PFSK-1 (cell line): ENCODE measurements at regions not wholly inside any gene's neighbourhood (a gene's known extent, or its start where the extent isn't known, plus 50 kb on each side); places are given as distances from the start of the nearest gene placed in this dataset.
A peak's percentile ranks its signal among the peaks of the same experiment; 100 is the strongest.

Experiments
- FOXP2 ChIP-seq: optimal IDR thresholded peaks from 2 replicates; pipeline ENCODE3; 2011; ENCODE audit warnings: borderline replicate concordance, control low read depth, inconsistent platforms; ENCODE audit not compliant: insufficient read depth; ENCODE audit errors: extremely low read length, extremely low read depth
- POLR2AphosphoS5 ChIP-seq: IDR thresholded peaks from 2 replicates; pipeline ENCODE4 v1.6.1; 2012; ENCODE audit warnings: low read depth, mild to moderate bottlenecking, control low read depth, low read length, moderate library complexity
- REST ChIP-seq, 2 experiments: IDR thresholded peaks; 2 replicates each; pipeline versions ENCODE4 v1.6.1 to v1.8.0; 2011 to 2012; ENCODE audit warnings: low read depth in 2 of 2, low read length in 2 of 2, control low read depth in 1 of 2, inconsistent platforms in 1 of 2, mild to moderate bottlenecking in 1 of 2, moderate library complexity in 1 of 2; ENCODE audit not compliant: insufficient read depth in 1 of 2
- SIN3A ChIP-seq: IDR thresholded peaks from 2 replicates; pipeline ENCODE4 v1.6.1; 2012; ENCODE audit warnings: mild to moderate bottlenecking, low read length, moderate library complexity, borderline replicate concordance; ENCODE audit not compliant: insufficient read depth
- TAF1 ChIP-seq: IDR thresholded peaks from 2 replicates; pipeline ENCODE4 v1.6.1; 2012; ENCODE audit warnings: low read length, control low read depth, borderline replicate concordance; ENCODE audit not compliant: insufficient read depth

- TF ChIP-seq POLR2AphosphoS5 (no peak), SIN3A (no peak), TAF1 (no peak), REST (IDR thresholded peaks at IDR 0.05; ENCODE audit: insufficient read depth in 1 of 2, low read depth in 2 of 2, low read length in 2 of 2) (no peak), FOXP2 (no peak)
Observed at GRCh38 chr10:118827466-118828155, 72.8 kb upstream of the CACUL1 start.

GRCh38 chr10:118832241-118832651 lies 77.5 kb upstream of the CACUL1 start:
- TF ChIP-seq POLR2AphosphoS5, result no peak
- peak; percentile 68 for TF ChIP-seq FOXP2
- TF ChIP-seq SIN3A, result peak; percentile 79; the same call in 1 of the 2 replicates

GRCh38 chr10:118835682-118836326 lies 81.0 kb upstream of the CACUL1 start:
- TF ChIP-seq FOXP2 (no peak), REST (IDR thresholded peaks at IDR 0.05; ENCODE audit: insufficient read depth in 1 of 2, low read depth in 2 of 2, low read length in 2 of 2) (no peak), POLR2AphosphoS5 (no peak), TAF1 (no peak)

GRCh38 chr10:118838364-118838763 lies 83.6 kb upstream of the CACUL1 start:
- TF ChIP-seq FOXP2 (no peak), TAF1 (no peak), POLR2AphosphoS5 (no peak), SIN3A (no peak), REST (IDR thresholded peaks at IDR 0.05; ENCODE audit: insufficient read depth in 1 of 2, low read depth in 2 of 2, low read length in 2 of 2) (no peak)

GRCh38 chr10:118839348-118839747 lies 84.6 kb upstream of the CACUL1 start:
- TF ChIP-seq POLR2AphosphoS5 (no peak), REST (IDR thresholded peaks at IDR 0.05; ENCODE audit: insufficient read depth in 1 of 2, low read depth in 2 of 2, low read length in 2 of 2) (no peak), SIN3A (no peak)
